Lung microvascular endothelial cell (primary cell): ENCODE measurements at regions not wholly inside any gene's neighbourhood (a gene's known extent, or its start where the extent isn't known, plus 50 kb on each side); places are given as distances from the start of the nearest gene placed in this dataset.
"Not testable (repeated sequence)": the region's sequence is repeated elsewhere in the genome, so short reads cannot be mapped to it uniquely, and the experiment has no call there.

ENCODE experiments used
- DNase-seq, 2 donors: peaks; one replicate each; pipeline versions ENCODE4 v3.0.0 to v3.0.0-alpha.2; 2010; ENCODE audit warnings: low read depth in 2 of 2

DNA sequence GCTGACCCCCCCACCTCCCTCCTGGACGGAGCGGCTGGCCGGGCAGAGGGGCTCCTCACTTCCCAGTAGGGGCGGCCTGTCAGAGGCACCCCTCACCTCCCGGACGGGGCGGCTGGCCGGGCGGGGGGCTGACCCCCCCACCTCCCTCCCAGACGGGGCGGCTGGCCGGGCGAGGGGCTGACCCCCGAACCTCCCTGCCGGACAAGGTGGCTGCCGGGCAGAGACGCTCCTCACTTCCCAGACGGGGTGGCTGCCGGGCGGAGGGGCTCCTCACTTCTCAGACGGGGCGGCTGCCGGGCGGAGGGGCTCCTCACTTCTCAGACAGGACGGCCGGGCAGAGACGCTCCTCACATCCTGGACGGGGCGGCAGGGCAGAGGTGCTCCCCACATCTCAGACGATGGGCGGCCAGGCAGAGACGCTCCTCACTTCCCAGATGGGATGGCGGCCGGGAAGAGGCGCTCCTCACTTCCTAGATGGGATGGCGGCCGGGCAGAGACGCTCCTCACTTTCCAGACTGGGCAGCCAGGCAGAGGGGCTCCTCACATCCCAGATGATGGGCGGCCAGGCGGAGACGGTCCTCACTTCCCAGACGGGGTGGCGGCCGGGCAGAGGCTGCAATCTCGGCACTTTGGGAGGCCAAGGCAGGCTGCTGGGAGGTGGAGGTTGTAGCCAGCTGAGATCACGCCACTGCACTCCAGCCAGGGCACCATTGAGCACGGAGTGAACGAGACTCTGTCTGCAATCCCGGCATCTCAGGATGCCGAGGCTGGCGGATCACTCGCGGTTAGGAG lies 66.2 kb upstream of the PAPPA2 start:
- not testable (repeated sequence) for DNase-seq

DNA sequence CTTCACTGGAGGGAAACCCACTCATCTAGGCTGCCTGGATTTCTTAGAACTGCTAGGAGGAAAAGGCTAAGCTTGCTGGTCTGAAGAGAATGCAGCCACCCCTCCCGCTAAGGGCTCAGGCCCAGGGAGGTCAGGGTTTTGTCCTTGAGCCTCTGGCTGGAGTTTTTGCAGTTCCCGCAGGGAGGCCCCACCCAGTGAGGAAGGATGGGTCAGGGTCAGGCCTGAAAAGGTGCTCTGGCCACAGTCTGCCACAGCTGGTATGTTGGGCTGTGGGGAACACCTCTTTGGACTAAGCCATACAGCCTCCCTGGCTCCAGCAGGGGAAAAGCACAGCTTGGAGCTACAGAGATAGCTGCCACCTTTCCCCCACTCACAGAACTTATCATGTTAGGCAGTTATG lies 71.4 kb upstream of the PAPPA2 start:
- DNase-seq, result no peak

DNA sequence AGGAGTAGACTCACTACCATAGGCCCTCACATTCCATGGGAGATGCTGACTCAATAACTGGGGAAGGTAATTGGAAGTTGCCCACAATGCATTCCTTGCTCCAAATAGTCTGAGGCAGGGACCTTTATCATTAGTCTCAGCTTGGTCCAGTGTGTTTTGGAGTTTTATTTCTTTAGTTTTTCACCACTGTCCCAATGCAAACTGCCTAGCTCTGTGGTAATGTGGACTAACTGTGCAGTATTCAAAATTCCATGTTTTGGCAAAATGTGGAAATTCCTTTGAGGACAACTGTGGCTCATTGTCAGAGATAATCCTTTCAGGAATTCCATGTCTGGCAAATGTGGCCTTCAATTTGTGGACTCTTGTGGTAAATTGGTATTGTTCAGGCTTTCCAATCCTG lies 78.1 kb upstream of the PAPPA2 start:
- DNase-seq, result no peak

DNA sequence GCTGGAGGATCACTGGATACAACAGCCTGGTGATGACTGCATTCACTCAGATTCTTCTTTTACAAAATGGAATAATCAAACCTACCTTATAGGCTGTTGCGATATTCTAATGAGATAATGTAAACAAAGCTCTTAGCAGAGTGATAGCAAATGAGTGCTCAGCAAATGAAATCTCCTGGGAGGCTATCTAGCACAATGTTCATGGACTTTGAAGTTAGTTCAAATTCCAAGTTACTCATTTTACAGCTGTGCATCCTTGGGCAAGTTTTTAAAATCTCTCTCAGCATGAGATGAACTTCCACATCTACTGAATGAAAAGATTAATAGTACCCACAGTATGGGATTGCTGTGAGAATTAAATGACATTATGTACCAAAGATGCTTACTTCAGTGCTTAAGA lies 80.8 kb upstream of the PAPPA2 start:
- no peak for DNase-seq

DNA sequence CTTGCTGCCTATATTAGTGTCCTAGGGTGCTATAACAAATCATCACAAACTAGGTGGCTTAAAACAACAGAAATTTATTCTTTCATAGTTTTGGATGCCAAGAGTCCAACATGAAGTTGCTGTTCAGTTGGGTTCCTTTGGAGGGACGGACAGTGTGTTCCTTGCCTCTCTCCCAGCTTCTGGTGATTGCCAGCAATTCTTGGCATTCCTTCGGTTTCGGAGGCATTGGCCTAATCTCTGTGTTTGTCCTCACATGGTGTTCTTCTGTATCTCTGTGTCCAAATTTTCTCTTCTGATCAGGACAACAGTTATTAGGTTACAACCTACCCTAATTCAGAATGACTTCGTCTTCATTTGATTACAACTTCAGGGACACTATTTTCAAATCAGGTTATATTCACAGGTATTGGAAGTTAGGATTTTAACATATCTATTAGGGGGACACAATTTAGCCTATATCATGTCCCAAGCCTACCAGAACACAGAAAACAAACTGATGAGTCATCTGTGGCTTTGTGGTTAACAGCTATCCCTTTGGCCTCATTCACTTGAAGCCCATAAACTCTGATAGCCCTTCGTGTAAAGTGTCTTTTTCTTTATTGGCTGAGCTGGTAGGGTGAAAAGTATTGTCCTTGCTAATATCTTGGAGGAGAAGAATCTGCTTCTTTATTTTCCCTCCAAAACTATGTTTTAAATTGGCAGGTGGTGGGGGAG lies 83.2 kb upstream of the PAPPA2 start:
- no peak for DNase-seq

DNA sequence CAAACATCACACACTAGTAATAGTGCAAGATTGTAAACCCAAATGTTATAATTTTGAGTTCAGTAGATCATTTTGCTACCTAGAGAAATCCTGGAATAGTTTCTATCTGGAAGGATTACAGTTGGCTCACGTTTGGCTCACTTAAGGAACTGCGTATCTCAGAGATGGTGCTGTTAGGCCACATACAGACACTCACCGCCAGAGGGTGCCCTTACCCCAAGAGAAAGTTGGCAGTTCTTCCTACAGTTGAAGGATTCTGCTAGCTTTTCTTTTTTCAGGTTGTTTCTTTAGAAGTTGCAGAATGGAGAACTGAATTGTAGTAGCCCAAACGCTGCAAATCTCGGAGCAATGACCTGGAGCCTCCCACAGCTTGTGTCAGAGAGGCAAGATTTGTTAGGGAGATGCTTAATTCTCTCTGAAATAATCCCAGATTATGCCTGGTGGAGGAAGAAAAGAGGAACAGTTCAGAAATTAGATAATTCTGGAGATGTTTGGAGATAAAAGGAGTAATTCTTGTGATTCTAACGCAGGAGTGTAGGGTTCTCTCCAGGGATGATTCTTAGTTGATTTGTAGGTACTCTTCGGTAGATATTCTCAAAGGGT lies 87.9 kb upstream of the PAPPA2 start:
- DNase-seq, result peak; percentile 48 to 81

DNA sequence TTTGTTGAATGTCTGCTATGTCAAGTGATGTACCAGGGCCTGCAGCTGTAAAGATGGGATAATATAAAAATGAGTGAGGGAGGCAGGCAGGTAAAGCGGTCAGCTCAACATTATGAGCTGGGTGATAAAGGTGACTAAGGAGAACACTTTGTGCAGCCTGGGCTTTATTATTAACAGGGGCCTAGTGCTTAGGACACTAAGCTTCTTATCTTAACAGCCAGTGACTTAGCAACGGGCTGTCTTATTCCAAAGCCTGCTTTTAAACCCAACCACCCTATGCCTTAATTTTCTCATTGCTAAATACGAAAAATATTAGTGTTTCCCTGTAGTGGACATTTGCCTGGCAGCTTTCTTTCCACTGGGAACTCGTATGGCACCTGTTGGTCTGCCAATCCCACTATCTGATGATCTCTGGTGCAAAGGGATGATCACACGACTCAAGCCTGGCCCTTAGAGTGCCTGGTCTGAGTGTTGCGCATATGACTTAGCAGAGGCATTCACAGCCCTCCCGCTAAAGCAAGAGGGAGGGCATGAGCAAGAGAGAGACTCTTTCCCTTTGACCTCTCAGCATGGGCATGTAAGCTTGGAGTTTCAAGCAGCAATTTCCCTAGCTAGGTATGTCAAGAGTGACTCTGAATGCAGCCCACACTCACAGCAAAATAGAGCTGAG lies 98.6 kb upstream of the PAPPA2 start:
- DNase-seq, result no peak

DNA sequence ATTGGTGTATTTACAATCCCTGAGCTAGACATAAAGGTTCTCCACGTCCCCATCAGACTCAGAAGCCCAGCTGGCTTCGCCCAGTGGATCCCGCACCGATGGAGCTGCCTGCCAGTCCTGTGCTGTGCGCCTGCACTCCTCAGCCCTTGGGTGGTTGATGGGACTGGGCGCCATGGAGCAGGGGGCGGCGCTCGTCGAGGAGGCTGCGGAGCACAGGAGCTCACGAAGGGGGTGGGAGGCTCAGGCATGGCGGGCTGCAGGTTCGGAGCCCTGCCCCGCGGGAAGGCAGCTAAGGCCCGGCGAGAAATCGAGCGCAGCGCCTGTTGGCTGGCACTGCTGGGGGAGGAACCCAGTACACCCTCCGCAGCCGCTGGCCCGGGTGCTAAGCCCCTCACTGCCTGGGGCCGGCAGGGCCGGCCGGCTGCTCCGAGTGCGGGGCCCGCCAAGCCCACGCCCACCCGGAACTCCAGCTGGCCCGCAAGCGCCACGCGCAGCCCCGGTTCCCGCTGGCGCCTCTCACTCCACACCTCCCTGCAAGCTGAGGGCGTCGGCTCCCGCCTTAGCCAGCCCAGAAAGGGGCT lies 113.8 kb upstream of the PAPPA2 start:
- not testable (repeated sequence) for DNase-seq

DNA sequence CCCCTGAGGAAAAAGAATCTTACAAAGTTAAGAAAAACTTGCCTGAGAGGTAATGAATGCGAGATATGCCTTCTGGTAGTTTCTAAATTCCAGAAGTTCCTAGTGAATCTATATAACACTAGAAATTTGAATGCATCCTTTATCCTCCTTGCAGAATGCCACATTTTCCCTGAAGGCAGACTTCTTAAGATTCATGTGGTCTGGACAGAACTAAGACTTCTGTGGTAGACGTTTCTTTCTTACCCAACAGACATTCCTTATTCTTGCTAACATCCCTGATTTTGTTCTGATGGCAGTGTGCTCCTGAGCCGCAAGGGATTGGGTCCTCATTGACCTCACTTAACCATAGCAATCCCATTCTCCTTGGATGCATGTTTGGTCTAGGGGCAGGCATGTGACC lies 121.3 kb upstream of the PAPPA2 start:
- DNase-seq, result no peak

DNA sequence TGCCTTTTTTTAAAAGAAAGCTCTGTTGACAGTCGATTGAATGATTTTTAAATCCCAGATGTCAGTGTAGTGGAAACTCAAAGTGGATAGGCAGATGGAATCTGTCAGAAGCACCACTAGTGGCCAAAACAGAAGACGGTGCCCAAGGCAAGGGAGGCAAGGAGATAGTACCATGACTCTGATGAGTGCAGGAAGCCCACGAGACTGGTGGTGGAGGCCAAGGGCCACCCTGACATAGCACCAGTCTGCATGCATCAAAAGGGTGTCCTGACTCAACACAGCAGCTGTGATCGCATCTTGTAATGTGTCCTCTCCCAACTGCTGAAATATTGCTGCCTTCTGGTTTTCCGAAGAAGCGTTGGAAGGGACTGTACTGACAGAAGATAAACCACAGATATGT lies 124.1 kb upstream of the PAPPA2 start:
- DNase-seq, result no peak

DNA sequence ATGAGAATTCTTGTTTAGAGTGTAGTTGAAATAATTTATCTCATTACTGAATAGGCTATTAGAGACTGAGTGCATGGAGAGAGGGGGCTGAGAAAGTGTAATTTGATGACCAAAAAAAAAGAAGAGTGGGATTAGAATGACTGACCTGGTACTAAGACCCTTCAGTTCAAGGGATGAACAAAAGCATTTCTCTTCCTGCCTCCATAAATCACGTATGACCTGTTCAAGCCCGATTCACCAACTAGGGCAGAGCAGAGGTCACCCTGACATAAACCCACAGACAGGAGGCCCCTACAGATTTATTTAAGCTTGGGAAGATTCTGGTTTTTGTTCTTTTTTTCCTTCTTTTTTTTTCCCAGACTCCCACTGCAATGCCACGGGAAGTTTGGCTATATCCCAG lies 123.7 kb upstream of the COP1 start:
- no peak for DNase-seq

DNA sequence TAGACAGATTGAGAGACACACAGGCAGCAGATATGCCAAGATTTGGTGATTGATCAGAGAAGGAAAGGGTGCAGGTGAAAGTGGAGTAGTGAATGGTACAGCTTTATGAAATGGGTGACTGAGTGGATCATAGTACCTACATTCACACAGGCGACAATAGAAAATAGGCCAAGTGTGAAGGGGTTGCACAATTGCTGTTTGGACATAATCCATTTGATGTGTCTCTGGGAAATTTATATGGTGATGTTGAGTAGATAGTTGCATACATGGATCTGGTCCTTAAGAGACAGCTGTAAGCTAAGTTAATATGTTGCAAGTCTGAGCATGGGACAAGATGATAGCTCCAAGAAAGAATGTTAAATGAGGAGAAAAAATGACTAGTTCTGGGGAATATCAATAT lies 118.6 kb upstream of the COP1 start:
- no peak for DNase-seq

DNA sequence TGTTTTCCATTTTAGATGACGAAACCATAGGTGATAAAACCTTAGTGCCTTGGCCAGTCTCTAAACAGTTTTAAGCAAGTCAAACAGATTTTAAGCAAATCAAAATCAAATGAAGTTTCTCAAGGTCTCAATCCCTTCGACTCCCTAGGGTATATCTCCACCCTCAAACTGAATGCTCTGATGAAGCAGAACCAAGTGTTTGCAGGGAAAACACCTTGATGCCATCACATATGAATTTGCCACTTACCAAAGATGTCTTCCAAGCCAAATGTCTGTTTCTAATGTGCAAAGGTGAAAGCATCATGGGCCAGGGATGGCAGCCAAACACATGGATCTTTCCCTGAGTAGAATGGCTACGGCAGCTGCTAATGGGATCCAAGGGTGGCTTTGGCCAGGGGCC lies 116.4 kb upstream of the COP1 start:
- no peak for DNase-seq

DNA sequence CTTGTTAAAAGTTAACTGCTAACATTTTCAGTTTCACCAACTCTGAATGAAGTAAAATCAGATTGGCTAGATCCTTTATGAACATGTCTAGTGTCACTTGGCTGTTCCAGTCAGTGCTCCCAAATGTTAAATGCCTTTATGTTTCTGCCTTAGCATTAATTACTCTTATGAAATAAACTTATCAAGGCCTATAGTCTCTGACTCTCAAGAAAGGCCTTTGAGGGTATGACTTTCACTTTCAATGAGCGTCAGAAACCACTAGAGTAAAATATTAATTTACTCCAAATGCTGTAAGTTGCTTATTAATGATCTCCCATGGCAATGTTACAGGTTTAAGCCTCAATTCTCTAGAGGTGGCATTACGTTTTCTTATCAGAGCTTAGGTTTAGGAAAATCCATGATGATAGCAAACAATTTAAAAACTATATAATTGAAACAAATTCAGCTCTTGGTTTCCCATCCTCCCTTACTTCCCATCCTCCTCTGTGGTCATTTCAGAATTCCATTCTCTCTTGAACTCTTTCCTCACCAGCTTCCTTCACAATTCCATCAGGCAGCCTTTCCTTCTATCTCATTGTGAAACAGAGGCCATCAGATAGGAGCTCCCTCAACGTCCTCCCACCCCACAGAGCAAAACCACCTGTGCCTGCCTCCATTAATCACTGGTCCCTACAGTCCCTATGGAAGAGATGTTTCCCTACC lies 108.6 kb upstream of the COP1 start:
- no peak for DNase-seq

DNA sequence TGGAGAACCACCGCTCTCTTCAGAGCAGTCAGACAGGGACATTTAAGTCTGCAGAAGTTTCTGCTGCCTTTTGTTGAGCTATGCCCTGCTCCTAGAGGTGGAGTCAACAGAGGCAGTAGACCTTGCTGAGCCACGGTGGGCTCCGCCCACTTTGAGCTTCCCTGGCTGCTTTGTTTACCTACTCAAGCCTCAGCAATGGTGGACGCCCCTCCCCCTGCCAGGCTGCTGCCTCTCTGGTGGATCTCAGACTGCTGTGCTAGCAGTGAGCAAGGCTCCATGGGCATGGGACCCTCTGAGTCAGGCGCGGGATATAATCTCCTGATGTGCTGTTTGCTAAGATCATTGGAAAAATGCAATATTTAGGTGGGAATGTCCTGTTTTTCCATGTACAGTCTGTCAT lies 89.5 kb upstream of the COP1 start:
- not testable (repeated sequence) for DNase-seq

DNA sequence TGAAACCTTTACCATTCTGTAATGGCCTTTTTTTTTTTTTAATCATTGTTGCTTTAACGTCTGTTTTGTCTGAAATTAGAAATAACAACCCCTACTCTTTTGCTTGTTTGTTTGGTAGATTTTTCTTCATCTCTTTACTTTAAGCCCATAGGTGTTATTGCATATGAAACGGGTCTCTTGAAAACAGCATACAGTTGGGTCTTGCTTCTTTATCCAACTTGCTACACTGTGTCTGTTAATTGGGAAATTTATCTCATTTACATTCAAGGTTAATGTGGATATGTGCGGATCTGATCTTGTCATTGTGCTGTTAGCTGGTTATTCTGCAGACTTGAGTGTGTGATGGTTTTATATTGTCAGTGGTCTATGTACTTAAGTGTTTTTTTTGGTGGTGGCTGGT lies 78.9 kb upstream of the COP1 start:
- no peak for DNase-seq

DNA sequence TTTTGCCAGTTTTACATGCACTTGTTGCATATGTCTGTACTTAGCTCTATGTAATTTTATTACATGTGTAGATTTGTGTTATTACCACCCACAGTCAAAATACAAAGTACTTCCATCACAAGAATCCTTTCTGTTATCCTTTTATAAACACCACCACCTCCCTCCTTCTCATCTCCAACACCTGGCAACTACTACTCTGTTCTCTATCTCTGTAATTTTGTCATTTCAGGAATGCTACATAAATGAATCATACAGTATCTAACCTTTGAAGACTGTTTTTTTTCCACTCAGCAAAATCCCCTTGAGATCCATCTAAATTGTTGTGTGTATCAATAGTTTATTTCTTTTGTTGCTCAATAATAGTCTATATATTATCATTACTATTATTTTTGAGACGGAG lies 64.5 kb upstream of the COP1 start:
- DNase-seq, result no peak
